NCI-H2227 (cell line): ENCODE measurements at regions not wholly inside any gene's neighbourhood (a gene's known extent, or its start where the extent isn't known, plus 50 kb on each side); places are given as distances from the start of the nearest gene placed in this dataset.

Source experiments
- DNase-seq: peaks from one replicate; lab custom pipeline; 2025; ENCODE audit not compliant: unreplicated experiment; lab: John Stamatoyannopoulos, UW

GRCh38 chr4:179880756-179881155, 2362.4 kb upstream of the TENM3 start:
- DNase-seq, result no peak

GRCh38 chr4:179894066-179894778, 2349.0 kb upstream of the TENM3 start:
- no peak for DNase-seq

DNA sequence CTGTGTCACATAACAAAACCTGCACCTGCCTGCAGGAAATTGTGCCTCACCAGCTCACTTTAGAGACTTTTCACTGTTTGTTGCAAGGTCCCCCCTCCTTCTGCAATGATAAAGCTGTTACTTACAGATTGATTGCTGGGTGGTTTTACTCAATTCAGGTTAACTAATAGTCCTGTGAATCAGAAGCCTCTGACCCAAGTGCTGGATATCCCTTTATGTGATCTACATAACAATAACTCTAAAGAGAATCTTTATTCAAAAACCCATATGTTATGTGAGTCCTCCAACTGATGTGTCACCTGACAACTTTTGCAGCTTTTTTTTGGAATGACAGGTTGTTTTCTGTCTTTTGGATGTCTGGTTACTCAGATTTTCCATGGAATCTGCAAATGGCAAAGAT, 2323.6 kb upstream of the TENM3 start:
- no peak for DNase-seq

DNA sequence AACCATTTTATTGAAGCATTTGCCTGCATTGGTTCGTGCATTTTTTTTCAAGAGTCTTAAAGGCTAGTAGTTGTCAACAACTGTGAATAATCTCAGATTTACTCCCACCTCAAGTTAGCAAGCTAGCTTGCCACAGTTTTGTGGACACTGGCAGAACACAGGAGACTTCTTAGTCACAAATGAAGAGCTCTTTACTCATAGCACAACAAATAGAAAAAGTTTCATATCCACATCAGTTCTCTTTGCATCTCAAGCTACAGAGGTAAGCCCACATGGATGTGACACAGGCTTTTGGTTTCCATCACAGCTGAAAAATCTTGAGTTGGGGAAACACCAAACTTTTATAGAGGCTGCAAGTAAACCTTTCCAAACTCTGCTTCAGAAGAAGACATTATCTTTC, 2315.7 kb upstream of the TENM3 start:
- no peak for DNase-seq

DNA sequence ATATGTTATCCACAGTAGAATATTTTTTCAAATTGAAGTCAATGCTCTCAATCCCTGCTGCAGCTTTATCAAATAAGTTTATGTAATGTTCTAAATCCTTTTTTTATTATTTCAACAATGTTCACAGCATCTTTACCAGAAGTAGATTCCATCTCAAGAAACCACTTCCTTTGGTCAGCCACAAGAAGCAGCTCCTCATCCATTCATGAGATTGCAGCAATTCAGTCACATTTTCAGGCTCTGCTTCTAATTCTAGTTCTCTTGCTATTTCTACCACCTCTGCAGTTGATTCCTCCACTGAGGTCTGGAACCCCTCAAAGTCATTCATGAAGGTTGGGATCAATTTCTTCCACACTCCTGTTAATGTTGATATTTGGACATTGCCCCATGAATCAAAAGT, 2301.3 kb upstream of the TENM3 start:
- no peak for DNase-seq

DNA sequence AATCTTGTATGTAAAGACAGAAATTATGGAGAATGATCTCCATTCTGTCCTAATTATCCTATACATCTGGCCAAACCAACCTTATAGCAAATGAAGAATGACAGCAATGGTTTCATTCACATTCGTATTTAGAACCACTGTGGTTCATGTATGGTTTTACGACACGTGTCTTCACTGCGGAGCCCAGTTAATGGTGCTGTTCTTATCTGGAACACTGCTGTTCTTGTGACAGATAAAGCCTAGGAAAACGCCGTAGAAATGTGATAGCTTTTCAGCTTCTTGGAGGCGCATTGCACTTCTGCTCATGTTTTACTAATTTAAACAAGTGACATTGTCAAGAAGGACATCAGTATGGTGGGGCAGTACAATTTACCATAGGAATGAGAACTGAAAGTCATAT, 2266.4 kb upstream of the TENM3 start:
- no peak for DNase-seq

GRCh38 chr4:179977378-179977777, 2265.8 kb upstream of the TENM3 start:
- DNase-seq, result no peak

DNA sequence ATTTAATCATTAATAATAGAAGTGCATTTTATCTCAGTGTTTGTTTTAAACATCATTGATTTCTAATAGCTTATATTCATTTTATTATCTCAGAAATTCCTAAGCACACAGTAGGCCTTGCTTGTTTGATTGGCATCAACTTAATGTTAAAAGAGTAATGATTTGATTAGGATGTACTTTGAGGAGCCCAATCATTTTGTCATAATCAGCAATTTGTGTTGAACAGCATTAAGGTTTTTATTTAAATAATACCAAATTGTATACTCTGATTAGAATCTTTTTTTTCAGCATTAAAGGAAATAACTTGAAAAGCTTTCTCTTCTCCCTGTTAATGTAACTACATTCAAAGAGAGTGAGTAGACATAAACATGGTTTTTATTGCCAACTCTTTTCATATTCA, 2262.0 kb upstream of the TENM3 start:
- no peak for DNase-seq

DNA sequence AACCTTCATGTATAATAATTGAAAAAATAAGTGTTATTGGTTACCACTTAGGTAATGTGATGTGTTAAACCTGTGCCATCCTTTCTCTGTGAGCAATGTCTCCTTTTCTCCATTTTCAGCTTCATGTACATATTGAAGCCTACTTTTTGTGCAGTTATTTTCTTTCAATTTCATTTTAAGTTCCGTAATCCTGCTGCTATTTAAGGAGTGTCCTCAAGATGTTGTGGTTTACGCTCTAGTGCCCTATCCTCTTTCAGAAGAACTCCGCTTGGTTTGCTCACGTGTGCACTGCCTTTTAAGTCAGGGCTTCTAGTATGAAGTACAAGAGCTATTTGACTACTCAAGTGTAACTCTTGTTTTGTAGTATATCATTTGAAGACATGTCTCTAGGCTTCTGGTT, 2253.2 kb upstream of the TENM3 start:
- no peak for DNase-seq

DNA sequence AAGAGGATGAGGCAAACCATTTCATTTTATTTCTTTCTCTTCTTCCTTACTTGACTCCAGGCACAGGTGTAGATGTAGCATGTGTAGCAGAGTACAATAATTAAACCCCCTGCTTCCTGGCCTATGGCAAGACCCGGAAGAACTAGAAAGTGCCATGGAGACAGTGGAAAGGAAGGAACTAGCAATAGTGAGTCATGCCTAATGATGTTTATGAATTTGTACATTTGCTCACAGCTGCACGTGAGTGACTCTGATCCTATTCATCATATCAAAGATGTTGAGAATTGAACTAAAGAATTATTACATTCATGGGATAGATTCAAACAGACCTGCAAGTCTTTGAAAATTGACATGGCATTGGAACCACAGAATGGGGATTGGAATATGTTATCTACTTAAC, 2233.9 kb upstream of the TENM3 start:
- DNase-seq, result no peak

DNA sequence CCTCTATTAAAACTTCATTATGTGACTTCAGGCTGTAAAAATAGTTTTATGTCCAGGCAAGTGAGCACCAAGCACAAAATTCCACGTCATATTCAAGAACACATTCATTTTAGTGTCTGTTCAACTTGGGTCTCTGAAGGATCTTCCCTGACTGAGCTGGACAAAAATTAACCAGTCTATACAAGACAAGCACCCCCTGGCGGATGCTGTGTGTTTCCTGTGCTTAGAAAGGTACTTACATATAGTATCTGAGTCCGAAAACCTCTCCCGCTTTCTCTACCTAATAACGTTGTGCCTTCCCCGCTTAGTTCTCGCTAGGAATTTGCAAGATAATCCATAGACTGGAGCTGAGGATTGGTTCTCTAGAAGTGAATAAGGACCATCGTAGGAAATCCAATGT, 2214.5 kb upstream of the TENM3 start:
- no peak for DNase-seq

DNA sequence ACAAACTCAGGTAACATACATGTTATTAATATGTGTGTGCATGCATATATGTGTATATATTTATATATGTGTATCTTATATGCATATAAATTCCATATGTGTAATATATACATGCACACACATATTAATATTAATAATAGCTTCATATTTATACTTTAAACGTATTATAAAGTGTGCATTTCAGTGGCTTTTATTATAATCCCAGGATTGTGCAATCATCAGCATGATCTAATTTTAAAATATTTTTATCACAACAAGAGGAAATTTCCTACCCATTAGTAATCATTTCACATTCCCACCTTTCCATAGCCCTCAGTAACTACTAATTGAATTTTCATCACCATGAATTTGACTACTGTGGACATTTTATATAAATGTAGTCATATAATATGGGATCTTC, 2211.9 kb upstream of the TENM3 start:
- DNase-seq, result no peak

DNA sequence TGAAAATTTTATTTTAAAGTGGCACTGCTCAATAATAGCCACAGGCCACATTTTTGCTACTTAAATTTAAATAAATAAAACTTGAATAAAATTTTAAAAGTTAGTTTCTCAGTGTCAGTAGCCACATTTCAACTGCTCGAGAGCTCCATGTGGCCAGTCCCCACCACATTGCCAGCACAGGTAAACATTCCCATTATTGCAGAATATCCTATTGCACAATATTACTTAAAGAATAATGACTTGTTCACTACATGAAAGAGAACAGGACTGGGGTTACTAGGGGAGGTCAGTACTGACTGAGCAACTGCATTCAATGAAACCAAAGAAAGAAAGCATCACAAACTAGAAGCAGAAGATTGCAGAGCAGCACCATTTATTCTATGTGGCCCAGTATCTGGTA, 2201.6 kb upstream of the TENM3 start:
- DNase-seq, result no peak

DNA sequence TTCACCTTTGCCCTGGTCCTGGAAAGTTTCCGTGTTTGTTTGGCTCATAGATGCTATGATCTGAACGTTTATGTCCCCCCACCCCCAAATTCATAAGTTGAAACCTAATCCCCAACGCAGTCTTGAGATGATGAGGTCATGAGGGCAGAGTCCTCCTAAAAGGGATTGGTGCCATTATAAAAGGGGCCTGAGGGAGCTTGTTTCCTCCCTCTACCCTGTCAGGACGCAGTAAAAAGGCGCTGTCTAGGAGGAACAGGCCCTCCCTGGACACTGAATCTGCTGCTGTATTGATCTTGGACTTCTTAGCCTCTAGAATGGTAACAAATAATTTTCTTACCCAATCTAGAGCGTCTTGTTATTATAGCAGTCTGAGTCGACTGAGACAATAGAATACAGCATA, 2190.6 kb upstream of the TENM3 start:
- no peak for DNase-seq

DNA sequence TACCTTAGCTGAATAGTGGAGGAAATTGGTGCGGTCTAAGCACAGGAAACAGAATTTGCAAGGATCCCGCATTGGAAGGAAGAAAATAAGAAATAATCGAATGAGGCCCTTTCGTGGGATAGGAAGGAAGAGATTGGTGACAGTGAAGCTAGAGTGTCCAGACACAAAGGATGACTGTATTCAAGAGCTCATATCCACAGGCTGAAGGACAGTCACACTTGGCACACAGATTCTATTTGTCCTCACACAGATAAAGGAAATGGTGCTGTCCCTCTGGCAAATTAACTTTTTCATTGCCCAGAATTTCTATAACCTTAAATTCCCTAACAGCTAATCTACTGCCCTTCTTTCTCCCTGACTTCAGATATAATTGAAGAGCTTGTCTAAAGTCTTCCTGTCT, 2188.9 kb upstream of the TENM3 start:
- no peak for DNase-seq

GRCh38 chr4:180057299-180057721, 2185.9 kb upstream of the TENM3 start:
- DNase-seq, result peak; percentile 25

DNA sequence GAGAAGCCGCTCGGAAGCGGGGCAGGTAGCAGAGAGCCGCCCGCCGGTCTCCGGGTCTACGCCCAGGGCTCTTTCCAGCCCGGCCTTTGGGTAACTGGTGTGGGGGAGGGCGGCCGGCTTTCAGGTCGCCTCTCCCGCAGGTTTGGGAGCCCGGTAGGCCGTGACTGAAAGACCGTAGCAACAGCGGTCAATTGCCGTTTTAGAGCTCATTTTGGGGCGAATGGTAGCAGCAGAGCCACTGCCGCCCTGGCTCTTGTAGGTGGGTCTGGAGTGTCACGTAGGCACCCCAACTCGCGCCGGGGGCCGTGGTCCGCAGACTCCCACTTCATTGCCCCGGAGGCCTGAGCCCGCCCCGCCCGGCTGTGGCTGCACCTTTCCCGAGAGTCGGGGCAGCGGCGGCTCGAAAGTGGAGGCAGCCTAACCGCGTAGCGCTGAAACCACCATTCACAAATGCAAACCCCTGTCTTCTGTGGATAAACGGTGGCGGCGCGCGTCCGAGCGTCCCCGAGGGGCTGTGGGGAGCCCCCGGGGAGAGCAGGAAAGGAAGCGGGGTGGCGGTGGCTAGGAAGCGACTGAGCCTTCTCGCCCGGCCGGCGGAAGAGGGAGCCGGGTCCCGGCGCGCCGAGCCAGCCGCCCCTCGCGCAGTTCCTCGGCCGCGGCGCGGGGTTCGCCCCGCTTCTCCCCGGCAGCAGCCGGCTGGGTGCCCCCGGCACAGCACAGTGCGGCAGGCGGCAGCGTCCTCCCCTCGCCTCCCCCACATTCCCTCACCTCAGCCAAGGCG, 2185.1 kb upstream of the TENM3 start:
- peak; percentile 47 for DNase-seq

DNA sequence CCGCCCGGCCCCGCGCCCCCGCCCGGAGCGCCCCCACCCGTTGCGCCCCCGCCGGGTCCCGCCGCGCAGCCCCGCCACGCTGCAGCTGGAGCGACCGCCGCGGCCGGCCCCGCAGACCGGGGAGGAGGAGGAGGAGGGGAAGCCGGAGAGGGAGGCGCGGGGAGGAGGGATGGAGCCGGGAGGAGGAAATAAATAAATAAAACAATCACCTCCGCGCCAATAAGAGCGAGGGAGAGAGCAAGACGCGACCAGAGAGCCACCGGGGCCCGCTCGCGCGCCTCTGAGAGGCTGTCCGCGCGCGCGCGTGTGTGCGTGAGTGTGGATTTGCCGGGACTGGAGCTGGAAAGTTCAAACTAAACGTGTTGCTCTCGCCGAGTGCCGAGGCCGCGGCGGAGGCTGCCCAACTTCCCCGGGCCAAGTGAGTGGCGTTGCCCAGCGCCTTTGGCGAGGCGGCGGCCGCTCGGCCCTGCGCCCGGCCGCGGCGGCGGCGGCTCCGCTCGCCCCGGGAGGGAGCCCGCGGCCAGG, 2184.4 kb upstream of the TENM3 start:
- peak; percentile 76 for DNase-seq

- DNase-seq, result peak; percentile 29
Observed at GRCh38 chr4:180059216-180059881, 2183.9 kb upstream of the TENM3 start.

GRCh38 chr4:180060159-180060889, 2182.9 kb upstream of the TENM3 start:
- DNase-seq, result peak; percentile 11

DNA sequence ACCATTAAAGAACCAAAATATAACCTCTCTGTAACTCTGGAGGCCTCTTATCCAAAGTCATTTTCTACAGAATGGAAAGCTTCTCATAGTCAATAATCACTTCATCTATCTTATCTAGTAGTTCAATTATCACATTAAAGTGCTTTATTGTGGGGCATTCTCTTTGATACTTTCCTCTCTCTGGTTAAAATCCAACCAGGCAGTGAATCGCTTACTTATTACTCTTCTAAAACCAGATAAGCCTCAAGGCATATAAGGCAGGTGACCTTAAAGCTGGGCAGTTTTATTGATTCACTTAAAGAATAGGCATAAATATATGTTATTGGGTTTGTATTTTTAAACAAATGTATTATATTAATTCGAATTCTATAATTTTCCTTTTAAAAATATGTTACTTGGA, 2162.1 kb upstream of the TENM3 start:
- DNase-seq, result no peak
